ENCODE measurements at regions not wholly inside any gene's neighbourhood (a gene's known extent, or its start where the extent isn't known, plus 50 kb on each side); places are given as distances from the start of the nearest gene placed in this dataset.
A peak's percentile ranks its signal among the peaks of the same experiment; 100 is the strongest.

DNA sequence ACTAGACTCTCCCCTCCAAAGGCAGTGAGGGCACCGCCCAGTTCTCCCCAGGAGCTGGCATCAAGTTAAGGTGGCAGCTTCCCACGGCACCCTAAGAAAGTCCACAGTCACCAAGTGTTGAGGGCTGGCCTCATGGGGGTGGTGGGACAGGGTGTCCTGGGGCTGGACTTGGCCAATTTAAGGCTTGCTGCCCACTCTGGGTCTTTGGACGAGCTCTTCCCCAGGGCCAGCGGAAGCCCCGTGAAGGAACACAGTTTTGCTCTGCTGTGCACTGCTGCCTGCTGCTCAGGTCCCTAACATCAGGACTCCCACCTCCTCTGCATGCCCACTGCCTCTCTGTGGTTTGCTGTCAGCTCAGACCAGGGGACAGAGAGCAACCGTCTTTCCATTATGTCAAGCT lies 57.3 kb upstream of the TMEM72 start:
- TF ChIP-seq CTCF (IDR thresholded peaks at IDR 0.05) = no peak
- intact Hi-C loops (cut with DNase I, micrococcal nuclease) = loop anchor here (10.0 kb wide), 2 partner anchors 459 to 1179 kb away; no protein-coding TSS in a partner anchor
- H3K4me1 ChIP-seq (ENCODE audit: low read depth) = no peaks in the 10 kb centered on the region
- ATAC-seq (no peak), DNase-seq (no peak)
- H3K9me3 ChIP-seq = no peaks in the 10 kb centered on the region
- no peak overlapping the region for H3K4me3 ChIP-seq
- no peaks in the 10 kb centered on the region for H3K36me3 ChIP-seq (ENCODE audit: low read depth)

DNA sequence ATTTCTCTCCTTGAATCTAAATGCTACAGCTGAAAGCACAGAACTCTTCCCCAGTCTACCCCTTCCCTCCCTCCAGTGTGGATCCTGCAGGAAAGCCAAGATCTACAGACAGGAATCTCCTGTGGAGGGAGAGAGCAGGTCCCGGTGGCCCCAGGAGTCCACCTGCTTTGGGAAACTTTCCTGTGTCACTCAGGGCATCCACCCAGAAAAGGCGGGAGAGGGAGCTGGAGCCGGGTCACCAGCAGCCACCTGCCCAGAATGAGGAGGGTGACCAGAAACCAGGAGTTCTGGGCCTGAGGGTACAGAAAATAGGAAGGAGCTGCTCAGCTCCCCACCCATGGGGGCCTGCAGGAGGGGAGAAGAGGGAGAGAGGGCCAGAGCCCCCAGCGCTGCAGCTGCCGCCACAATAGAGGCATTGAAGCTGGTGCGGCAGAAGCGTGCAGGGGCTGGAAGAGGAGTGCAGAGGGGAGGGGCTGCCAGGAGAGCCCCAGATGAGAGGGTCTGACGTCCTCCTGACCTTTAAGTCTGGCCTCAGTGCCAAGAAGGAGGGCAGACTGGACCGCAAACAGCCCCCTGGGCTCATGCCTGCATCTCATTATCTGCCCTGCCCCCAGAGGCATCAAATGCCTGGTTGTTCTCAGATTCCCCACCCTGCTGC lies 56.3 kb upstream of the TMEM72 start:
- intact Hi-C loops (cut with DNase I, micrococcal nuclease) = loop anchor here (10.0 kb wide), 2 partner anchors 460 to 1180 kb away; no protein-coding TSS in a partner anchor
- DNase-seq (no peak), ATAC-seq (no peak)
- no peak for TF ChIP-seq CTCF (IDR thresholded peaks at IDR 0.05)
- Histone ChIP-seq H3K9me3 (no peaks in the 10 kb centered on the region), H3K36me3 (ENCODE audit: low read depth) (no peaks in the 10 kb centered on the region), H3K4me1 (ENCODE audit: low read depth) (no peaks in the 10 kb centered on the region), H3K4me3 (no peak overlapping the region)

DNA sequence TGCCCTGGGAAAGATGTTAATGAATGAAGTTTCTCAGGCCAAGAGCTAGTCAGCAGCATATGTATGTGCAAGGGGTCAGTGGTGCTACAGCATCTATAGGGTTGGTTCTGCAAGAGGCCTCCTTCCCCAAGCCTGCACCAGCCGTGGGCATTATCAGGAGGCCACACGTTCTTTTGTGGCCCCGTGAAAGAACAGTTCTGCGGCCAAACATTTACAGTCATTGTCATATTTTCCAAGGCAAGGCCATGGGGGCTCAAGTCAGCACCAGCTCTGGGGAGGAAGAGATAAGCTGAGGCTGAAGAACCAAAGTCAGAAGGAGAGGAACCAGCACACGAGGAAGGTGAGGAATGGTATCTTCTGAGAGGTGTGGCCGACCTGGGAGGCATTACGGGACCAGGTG lies 54.4 kb upstream of the TMEM72 start:
- TF ChIP-seq CTCF (IDR thresholded peaks at IDR 0.05) = no peak
- intact Hi-C loops (cut with DNase I, micrococcal nuclease) = loop anchor here (10.0 kb wide), 2 partner anchors 462 to 1182 kb away; no protein-coding TSS in a partner anchor
- Histone ChIP-seq H3K4me1 (ENCODE audit: low read depth) (no peaks in the 10 kb centered on the region), H3K9me3 (no peaks in the 10 kb centered on the region), H3K4me3 (no peak overlapping the region), H3K36me3 (ENCODE audit: low read depth) (no peaks in the 10 kb centered on the region)
- ATAC-seq (no peak), DNase-seq (no peak)

- Histone ChIP-seq H3K4me3 (no peak overlapping the region), H3K4me1 (ENCODE audit: low read depth) (no peaks in the 10 kb centered on the region), H3K36me3 (ENCODE audit: low read depth) (no peaks in the 10 kb centered on the region), H3K9me3 (no peaks in the 10 kb centered on the region)
- DNase-seq (peak in 2 of 3 donors; percentile 71 to 73), ATAC-seq (peak; percentile 77)
- intact Hi-C loops (cut with DNase I, micrococcal nuclease) = loop anchor here (10.0 kb wide), 2 partner anchors 463 to 1183 kb away; no protein-coding TSS in a partner anchor
- TF ChIP-seq CTCF (IDR thresholded peaks at IDR 0.05) = peak; percentile 94
These were observed 53.6 kb upstream of the TMEM72 start for GRCh38 chr10:44857363-44858016.

DNA sequence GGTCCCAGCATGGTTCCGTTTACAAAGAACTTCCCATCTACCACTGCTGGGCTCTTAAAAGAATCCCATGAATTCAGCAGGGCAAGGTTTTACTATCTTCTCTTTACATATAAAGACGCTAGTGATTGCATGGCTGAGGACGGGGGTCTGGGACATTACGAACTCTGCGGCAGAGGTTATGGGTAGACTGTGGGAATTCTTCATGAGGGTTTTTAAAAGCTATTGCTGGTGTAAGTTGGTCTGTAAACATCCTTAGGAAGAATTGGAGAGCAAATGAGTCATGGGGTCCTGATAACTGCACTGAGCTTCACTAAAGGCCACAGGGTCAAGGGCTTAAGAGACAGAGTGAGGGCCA lies 53.1 kb upstream of the TMEM72 start:
- TF ChIP-seq CTCF (IDR thresholded peaks at IDR 0.05) = no peak
- intact Hi-C loops (cut with DNase I, micrococcal nuclease) = loop anchor here (10.0 kb wide), 2 partner anchors 463 to 1183 kb away; no protein-coding TSS in a partner anchor

More for the DNA sequence above, 53.1 kb upstream of the TMEM72 start:
- DNase-seq (no peak), ATAC-seq (no peak)
- no peaks in the 10 kb centered on the region for H3K4me1 ChIP-seq (ENCODE audit: low read depth)
- H3K9me3 ChIP-seq = no peaks in the 10 kb centered on the region
- H3K4me3 ChIP-seq = no peak overlapping the region
- no peaks in the 10 kb centered on the region for H3K36me3 ChIP-seq (ENCODE audit: low read depth)

Data from mucosa of descending colon (tissue), 3 donors.